ENCODE measurements at regions not wholly inside any gene's neighbourhood (a gene's known extent, or its start where the extent isn't known, plus 50 kb on each side); places are given as distances from the start of the nearest gene placed in this dataset.

- ATAC-seq: no peak
These were observed 151.7 kb upstream of the KCNMB2 start for GRCh38 chr3:178384321-178385230.

- ATAC-seq: peak; percentile 64
These were observed 150.8 kb upstream of the KCNMB2 start for GRCh38 chr3:178385280-178385952.

- no peak for ATAC-seq
These were observed 149.8 kb upstream of the KCNMB2 start for GRCh38 chr3:178386401-178386800.

- no peak for ATAC-seq
These were observed 149.4 kb upstream of the KCNMB2 start for GRCh38 chr3:178386880-178387279.

- no peak for ATAC-seq
These were observed 147.8 kb upstream of the KCNMB2 start for GRCh38 chr3:178388473-178388872.

- ATAC-seq: no peak
These were observed 147.0 kb upstream of the KCNMB2 start for GRCh38 chr3:178389258-178389657.

GRCh38 chr3:178392511-178392926 is 143.7 kb upstream of the KCNMB2 start:
- no peak for ATAC-seq

- no peak for ATAC-seq
These were observed 143.1 kb upstream of the KCNMB2 start for GRCh38 chr3:178393146-178393545.

- no peak for ATAC-seq
These were observed 142.4 kb upstream of the KCNMB2 start for GRCh38 chr3:178393824-178394223.

GRCh38 chr3:178396318-178396717 is 139.9 kb upstream of the KCNMB2 start:
- no peak for ATAC-seq

- ATAC-seq: no peak
These were observed 139.0 kb upstream of the KCNMB2 start for GRCh38 chr3:178397202-178397601.

GRCh38 chr3:178397836-178398235 is 138.4 kb upstream of the KCNMB2 start:
- no peak for ATAC-seq

GRCh38 chr3:178404961-178405360 is 131.3 kb upstream of the KCNMB2 start:
- no peak for ATAC-seq

GRCh38 chr3:178405531-178405930 is 130.7 kb upstream of the KCNMB2 start:
- ATAC-seq: no peak

- no peak for ATAC-seq
These were observed 130.0 kb upstream of the KCNMB2 start for GRCh38 chr3:178406206-178406605.

GRCh38 chr3:178415384-178415783 is 120.9 kb upstream of the KCNMB2 start:
- ATAC-seq: no peak

- ATAC-seq: no peak
These were observed 118.5 kb upstream of the KCNMB2 start for GRCh38 chr3:178417736-178418135.

GRCh38 chr3:178419071-178419470 is 117.2 kb upstream of the KCNMB2 start:
- ATAC-seq: no peak

- ATAC-seq: no peak
These were observed 116.2 kb upstream of the KCNMB2 start for GRCh38 chr3:178420033-178420432.

- ATAC-seq: no peak
These were observed 115.2 kb upstream of the KCNMB2 start for GRCh38 chr3:178421069-178421468.

- no peak for ATAC-seq
These were observed 113.8 kb upstream of the KCNMB2 start for GRCh38 chr3:178422406-178422805.

GRCh38 chr3:178428037-178428436 is 108.2 kb upstream of the KCNMB2 start:
- no peak for ATAC-seq

GRCh38 chr3:178434206-178434805 is 101.9 kb upstream of the KCNMB2 start:
- ATAC-seq: no peak

GRCh38 chr3:178435575-178435974 is 100.7 kb upstream of the KCNMB2 start:
- ATAC-seq: peak; percentile 79
